Esophagus squamous epithelium (tissue), 5 donors: ENCODE measurements at regions not wholly inside any gene's neighbourhood (a gene's known extent, or its start where the extent isn't known, plus 50 kb on each side); places are given as distances from the start of the nearest gene placed in this dataset.
"Not testable (repeated sequence)": the region's sequence is repeated elsewhere in the genome, so short reads cannot be mapped to it uniquely, and the experiment has no call there.

Experiments
- DNase-seq: peaks from one replicate; lab custom pipeline; 2025; lab: John Stamatoyannopoulos, UW
- H3K27ac ChIP-seq, 4 donors: fragments of 200-600 bp; sonication (generic); one replicate each; pipeline ENCODE4 v1.5.1; 2016 to 2019; ENCODE audit warnings: mild to moderate bottlenecking in 1 of 4
- H3K27me3 ChIP-seq, 4 donors: fragments of 200-600 bp; sonication (generic); 1 replicate in 3 of 4; 2 replicates in 1 of 4; pipeline versions ENCODE4 v1.5.1 to v1.6.0; 2017 to 2021; ENCODE audit warnings: antibody characterized with exemption in 1 of 4
- H3K36me3 ChIP-seq, 3 donors: fragments of 200-600 bp; sonication (generic); one replicate each; pipeline ENCODE4 v1.5.1; 2016 to 2019
- H3K4me1 ChIP-seq, 3 donors: fragments of 200-600 bp; sonication (generic); one replicate each; pipeline ENCODE4 v1.5.1; 2017 to 2019
- H3K4me3 ChIP-seq, 4 donors: fragments of 200-600 bp; sonication (generic); 1 replicate in 3 of 4; 2 replicates in 1 of 4; pipeline ENCODE4 v1.5.1; 2016 to 2019; ENCODE audit warnings: mild to moderate bottlenecking in 2 of 4, moderate library complexity in 1 of 4
- H3K9me3 ChIP-seq, 3 donors: fragments of 200-600 bp; sonication (generic); one replicate each; pipeline ENCODE4 v1.5.1; 2016 to 2019
- POLR2A ChIP-seq, 4 donors: fragments of 450-650 bp; IDR thresholded peaks; one replicate each; pipeline ENCODE4 v1.6.1; 2017; ENCODE audit warnings: antibody characterized with exemption in 4 of 4, mild to moderate bottlenecking in 4 of 4, moderate library complexity in 3 of 4
- WGBS, 2 donors: methylation state at CpG; one replicate each; pipeline ENCODE4 v1.1.5; 2018; 5-methylcytosine and 5-hydroxymethylcytosine counted together
- intact Hi-C: fragments of 100-400 bp; cut with DNase I; formaldehyde crosslinking; loops from one replicate; pipeline ENCODE4 v1.15.0; 2022
- TF ChIP-seq, protein P1 (sequence below), 6 experiments: fragments of 450-650 bp in 4 of 6; fragments of 200-600 bp in 2 of 6; sonication (generic) in 2 of 6; IDR thresholded peaks; one replicate each; pipeline ENCODE4 v1.5.1; 2016 to 2019; ENCODE audit warnings: antibody characterized with exemption in 6 of 6, mild to moderate bottlenecking in 4 of 6, moderate library complexity in 4 of 6
- donor health status: DM: yes; HTN: yes; CAD: no.

- H3K4me3 ChIP-seq: no peak overlapping the region
- TF ChIP-seq, protein P1, sequence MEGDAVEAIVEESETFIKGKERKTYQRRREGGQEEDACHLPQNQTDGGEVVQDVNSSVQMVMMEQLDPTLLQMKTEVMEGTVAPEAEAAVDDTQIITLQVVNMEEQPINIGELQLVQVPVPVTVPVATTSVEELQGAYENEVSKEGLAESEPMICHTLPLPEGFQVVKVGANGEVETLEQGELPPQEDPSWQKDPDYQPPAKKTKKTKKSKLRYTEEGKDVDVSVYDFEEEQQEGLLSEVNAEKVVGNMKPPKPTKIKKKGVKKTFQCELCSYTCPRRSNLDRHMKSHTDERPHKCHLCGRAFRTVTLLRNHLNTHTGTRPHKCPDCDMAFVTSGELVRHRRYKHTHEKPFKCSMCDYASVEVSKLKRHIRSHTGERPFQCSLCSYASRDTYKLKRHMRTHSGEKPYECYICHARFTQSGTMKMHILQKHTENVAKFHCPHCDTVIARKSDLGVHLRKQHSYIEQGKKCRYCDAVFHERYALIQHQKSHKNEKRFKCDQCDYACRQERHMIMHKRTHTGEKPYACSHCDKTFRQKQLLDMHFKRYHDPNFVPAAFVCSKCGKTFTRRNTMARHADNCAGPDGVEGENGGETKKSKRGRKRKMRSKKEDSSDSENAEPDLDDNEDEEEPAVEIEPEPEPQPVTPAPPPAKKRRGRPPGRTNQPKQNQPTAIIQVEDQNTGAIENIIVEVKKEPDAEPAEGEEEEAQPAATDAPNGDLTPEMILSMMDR (IDR thresholded peaks at IDR 0.05): no peak
- no peak for TF ChIP-seq POLR2A (IDR thresholded peaks at IDR 0.05)
- H3K36me3 ChIP-seq: no peaks in the 10 kb centered on the region
- H3K27ac ChIP-seq: no peak overlapping the region
- intact Hi-C loops: no loop called here
- 84 to 85% methylated on average over 7 of the region's 7 CpGs for WGBS, 2 donors
- H3K9me3 ChIP-seq: no peaks in the 10 kb centered on the region
- no peak for DNase-seq
- no peaks in the 10 kb centered on the region for H3K27me3 ChIP-seq
- no peaks in the 10 kb centered on the region for H3K4me1 ChIP-seq
These were observed 559.4 kb upstream of the KCND2 start for GRCh38 chr7:119713606-119714005.

DNA sequence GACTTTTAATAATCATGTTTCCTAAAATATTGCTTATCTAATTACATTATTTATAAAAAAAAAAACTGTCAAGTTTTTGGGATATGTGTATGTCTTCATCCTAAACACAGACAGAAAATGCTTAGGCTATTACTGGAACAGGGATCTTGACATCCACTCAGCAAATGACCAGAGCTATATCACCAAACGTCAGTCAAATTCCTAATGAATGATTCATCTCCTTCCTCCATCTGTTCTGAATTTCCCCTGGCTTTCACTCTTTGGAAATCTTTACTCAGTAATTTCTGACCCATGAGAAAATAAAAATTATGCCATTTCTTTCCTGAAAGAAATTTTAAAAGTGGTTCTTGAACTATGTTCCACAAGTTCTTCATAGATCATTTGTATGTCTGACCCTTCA is 552.4 kb upstream of the KCND2 start:
- no peak for DNase-seq
- WGBS, 2 donors: 0 to 10% methylated on average over 1 of the region's 1 CpG
- TF ChIP-seq, protein P1 (IDR thresholded peaks at IDR 0.05): no peak
- no peak for TF ChIP-seq POLR2A (IDR thresholded peaks at IDR 0.05)
- H3K4me1 ChIP-seq: no peaks in the 10 kb centered on the region
- H3K27me3 ChIP-seq: no peaks in the 10 kb centered on the region
- no peak overlapping the region for H3K4me3 ChIP-seq
- intact Hi-C loops: no loop called here
- H3K36me3 ChIP-seq: no peaks in the 10 kb centered on the region
- H3K9me3 ChIP-seq: no peaks in the 10 kb centered on the region
- H3K27ac ChIP-seq: no peak overlapping the region

GRCh38 chr7:119724041-119724792 is 548.8 kb upstream of the KCND2 start:
- TF ChIP-seq, protein P1 (IDR thresholded peaks at IDR 0.05): no peak
- Histone ChIP-seq H3K9me3 (no peaks in the 10 kb centered on the region), H3K4me1 (no peaks in the 10 kb centered on the region), H3K27ac (no peak overlapping the region), H3K4me3 (no peak overlapping the region), H3K27me3 (no peaks in the 10 kb centered on the region), H3K36me3 (no peaks in the 10 kb centered on the region)
- DNase-seq: no peak
- WGBS, 2 donors: 54 to 60% methylated on average over 12 to 13 of the region's 13 CpGs
- intact Hi-C loops: no loop called here

DNA sequence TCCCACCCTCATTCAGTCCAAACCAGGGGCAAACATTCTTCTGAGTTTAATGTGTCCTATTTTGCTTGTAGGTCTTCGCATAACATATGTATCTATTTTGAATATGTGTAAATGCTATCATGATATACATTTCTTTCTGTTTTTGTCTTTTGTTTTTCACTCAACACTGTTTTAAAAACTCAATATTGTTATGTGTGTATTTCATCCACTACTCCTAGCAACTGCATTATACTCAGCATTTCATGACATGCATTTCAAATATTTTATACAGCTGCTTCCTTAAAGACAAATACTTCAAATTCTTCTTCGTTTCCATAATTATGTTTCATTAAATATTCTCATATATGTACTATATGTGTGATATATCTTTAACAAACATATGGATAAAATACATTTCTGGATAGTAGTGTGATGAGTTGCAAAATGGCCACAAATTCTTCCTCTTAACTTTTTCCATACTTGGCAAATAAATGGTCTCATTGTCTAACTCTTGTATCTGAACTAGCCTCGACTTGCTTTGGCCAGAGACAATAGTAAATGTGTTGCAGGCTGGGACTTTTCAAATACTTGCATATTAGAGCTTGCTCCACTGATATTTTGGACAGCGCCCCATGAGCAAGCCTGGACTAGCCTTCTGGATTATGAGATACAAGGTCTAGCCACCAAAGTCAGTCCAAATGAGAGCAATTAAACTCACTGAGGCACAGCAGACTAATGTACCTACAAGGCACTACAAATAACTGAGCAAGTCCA is 539.7 kb upstream of the KCND2 start:
- 35 to 50% methylated on average over 4 of the region's 4 CpGs for WGBS, 2 donors
- Histone ChIP-seq H3K4me1 (no peaks in the 10 kb centered on the region), H3K27ac (no peak overlapping the region), H3K36me3 (no peaks in the 10 kb centered on the region), H3K4me3 (no peak overlapping the region), H3K9me3 (peaks cover 0 to 5% (median 0%) of the 10 kb centered on the region in 3 donors), H3K27me3 (no peaks in the 10 kb centered on the region)
- no peak for DNase-seq
- TF ChIP-seq, protein P1 (IDR thresholded peaks at IDR 0.05): no peak
- no peak for TF ChIP-seq POLR2A (IDR thresholded peaks at IDR 0.05)
- intact Hi-C loops: no loop called here

GRCh38 chr7:119737390-119737789 is 535.6 kb upstream of the KCND2 start:
- no peaks in the 10 kb centered on the region for H3K27me3 ChIP-seq
- intact Hi-C loops: no loop called here
- no peaks in the 10 kb centered on the region for H3K36me3 ChIP-seq
- H3K4me1 ChIP-seq: no peaks in the 10 kb centered on the region
- no peak overlapping the region for H3K4me3 ChIP-seq
- no peak for DNase-seq
- peaks cover 0 to 5% (median 0%) of the 10 kb centered on the region in 3 donors for H3K9me3 ChIP-seq
- TF ChIP-seq POLR2A (IDR thresholded peaks at IDR 0.05): no peak
- TF ChIP-seq, protein P1 (IDR thresholded peaks at IDR 0.05): no peak
- no peak overlapping the region for H3K27ac ChIP-seq

DNA sequence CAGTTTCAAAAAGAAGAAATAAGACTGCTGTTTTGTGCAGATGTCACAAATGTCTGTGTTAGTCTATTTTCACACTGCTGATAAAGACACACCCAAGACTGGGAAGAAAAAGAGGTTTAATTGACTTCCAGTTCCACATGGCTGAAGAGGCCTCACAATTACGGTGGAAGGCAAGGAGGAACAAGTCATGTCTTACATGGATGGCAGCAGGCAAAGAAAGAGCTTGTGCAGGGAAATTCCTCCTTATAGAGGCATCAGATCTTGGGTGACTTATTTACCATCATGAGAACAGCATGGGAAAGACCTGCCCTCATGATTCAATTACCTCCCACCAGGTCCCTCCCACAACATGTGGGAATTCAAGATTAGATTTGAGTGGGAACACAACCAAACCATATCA is 527.7 kb upstream of the KCND2 start:
- H3K9me3 ChIP-seq, H3K36me3 ChIP-seq, H3K27me3 ChIP-seq, DNase-seq, H3K27ac ChIP-seq, intact Hi-C loops, H3K4me3 ChIP-seq, H3K4me1 ChIP-seq: not testable (repeated sequence)
- 50 to 67% methylated on average over 1 of the region's 1 CpG for WGBS, 2 donors
